ENCODE measurements at regions not wholly inside any gene's neighbourhood (a gene's known extent, or its start where the extent isn't known, plus 50 kb on each side); places are given as distances from the start of the nearest gene placed in this dataset.
"Not testable (repeated sequence)": the region's sequence is repeated elsewhere in the genome, so short reads cannot be mapped to it uniquely, and the experiment has no call there.

DNA sequence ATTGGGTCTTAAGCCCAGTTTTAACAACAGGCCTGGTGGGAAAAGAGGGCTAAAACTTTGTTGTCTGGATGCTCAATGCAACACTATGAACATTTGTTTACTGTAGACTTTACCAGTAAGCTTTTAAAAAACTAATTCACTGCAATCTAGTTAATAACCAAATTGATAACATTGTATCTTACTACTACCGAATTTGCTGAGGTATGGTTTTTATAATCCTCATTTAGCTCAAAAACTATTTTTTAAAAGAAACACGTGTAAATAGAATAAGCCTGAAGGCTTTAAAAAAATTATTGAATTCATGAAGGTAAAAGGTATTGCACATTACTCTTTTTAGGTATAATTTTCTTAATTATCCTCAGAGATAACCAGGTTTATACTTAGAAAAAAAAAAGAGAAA, 500.6 kb downstream of the RWDD3 start:
- Mint-ChIP-seq H3K27me3 (ENCODE audit: low read depth) (no peaks in the 10 kb centered on the region), H3K27ac (no peak overlapping the region), H3K9me3 (peaks cover 3% of the 10 kb centered on the region), H3K4me3 (no peak overlapping the region), H3K4me1 (ENCODE audit: low read depth) (no peaks in the 10 kb centered on the region), H3K36me3 (ENCODE audit: low read depth) (no peaks in the 10 kb centered on the region)
- DNase-seq = no peak
- intact Hi-C loops (cut with micrococcal nuclease) = no loop called here
- CTCF ChIA-PET = no interaction called here

DNA sequence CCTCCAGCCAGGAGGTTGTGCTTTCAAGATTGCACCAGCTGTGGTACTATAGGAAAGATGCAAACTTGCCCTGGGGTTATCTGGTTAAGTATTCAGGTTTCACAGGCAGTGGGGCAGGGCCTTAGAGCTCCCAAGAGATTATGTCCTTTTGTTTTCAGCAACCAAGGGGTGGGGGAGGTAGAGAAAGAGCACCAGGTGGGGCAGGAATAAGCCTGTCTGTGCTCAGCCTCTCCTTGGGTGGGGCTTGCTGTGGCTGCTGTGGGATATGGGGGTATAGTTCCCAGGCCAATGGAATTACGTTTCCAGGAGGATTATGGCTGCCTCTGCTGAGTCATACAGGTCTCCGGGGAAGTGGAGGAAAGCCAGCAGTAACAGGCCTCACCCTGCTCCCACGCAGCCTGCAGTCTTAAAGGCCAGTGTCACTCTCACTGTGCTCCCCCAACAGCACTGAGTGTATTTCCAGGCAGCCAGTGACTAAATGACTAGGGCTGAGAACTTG, 508.6 kb downstream of the RWDD3 start:
- no peak overlapping the region for H3K4me3 Mint-ChIP-seq
- no peak overlapping the region for H3K27ac Mint-ChIP-seq
- DNase-seq = no peak
- intact Hi-C loops (cut with micrococcal nuclease) = no loop called here
- H3K9me3 Mint-ChIP-seq = peaks cover 6% of the 10 kb centered on the region
- H3K4me1 Mint-ChIP-seq (ENCODE audit: low read depth) = no peaks in the 10 kb centered on the region
- CTCF ChIA-PET = no interaction called here
- H3K27me3 Mint-ChIP-seq (ENCODE audit: low read depth) = no peaks in the 10 kb centered on the region
- H3K36me3 Mint-ChIP-seq (ENCODE audit: low read depth) = no peaks in the 10 kb centered on the region

DNA sequence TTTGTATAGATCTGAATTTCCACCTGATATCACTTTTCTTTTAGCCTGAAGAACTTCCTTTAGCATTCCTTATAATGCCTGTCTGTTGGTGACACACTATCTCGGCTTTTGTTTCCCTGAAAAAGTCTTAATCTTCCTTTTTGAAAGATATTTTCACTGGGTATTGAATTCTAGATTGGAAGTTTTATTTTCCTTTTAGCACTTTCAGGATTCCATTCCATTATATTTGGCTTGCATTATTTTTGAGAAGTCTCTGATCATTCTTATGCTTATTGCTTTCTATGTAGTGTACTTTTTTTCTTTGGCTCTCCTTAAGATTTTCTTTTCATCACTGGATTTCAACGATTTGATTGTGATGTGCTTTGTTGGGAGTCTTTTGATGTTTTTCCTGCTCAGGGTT, 510.7 kb downstream of the RWDD3 start:
- DNase-seq = no peak
- Mint-ChIP-seq H3K4me3 (no peak overlapping the region), H3K9me3 (peaks cover 6% of the 10 kb centered on the region), H3K36me3 (ENCODE audit: low read depth) (no peaks in the 10 kb centered on the region), H3K4me1 (ENCODE audit: low read depth) (no peaks in the 10 kb centered on the region), H3K27ac (no peak overlapping the region), H3K27me3 (ENCODE audit: low read depth) (no peaks in the 10 kb centered on the region)
- CTCF ChIA-PET = no interaction called here
- intact Hi-C loops (cut with micrococcal nuclease) = no loop called here

DNA sequence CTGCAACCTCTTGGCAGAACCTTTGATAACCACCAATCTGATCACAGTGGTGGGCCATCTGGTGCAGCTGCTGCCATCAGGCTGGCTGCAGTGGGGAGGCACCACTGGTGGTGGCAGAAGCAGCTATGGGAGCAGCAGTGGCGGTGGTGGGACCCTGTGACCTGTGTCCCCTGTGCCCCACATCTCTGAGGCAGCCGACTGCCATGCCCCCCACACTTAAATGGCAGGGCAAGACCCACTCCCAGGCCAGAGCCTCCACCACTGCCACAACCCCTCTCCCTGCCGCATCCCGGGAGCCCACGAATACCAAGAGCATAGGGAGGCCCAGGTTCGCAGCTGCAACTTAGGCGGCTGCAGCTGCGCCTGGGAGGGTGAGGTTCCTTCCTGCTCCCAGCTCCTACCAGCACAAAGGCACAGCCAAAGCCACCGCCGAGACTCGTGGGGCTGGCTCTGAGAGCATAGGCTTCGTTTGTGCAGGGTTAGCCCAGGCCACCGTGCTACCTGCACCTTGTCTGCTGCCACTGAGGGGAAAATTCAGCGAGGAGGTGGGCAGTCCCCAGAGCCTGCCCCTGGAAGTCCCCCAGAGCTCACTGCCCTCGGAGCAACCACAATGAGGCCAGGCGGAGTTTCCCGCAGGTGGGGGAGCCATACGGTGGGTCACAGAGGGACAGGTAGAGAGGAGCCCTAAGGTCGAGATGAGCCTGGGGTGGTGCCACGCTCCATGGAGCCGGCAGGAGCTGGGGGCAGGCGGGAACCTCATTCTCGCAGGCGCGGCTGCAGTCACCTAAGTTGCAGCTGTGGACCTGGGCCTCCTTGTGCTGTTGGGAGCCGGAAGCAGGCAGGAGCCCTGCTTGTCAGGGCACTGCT, 518.7 kb downstream of the RWDD3 start:
- Mint-ChIP-seq H3K27me3 (ENCODE audit: low read depth) (no peaks in the 10 kb centered on the region), H3K4me1 (ENCODE audit: low read depth) (no peaks in the 10 kb centered on the region), H3K27ac (no peak overlapping the region), H3K9me3 (peaks cover 17% of the 10 kb centered on the region), H3K36me3 (ENCODE audit: low read depth) (no peaks in the 10 kb centered on the region), H3K4me3 (no peak overlapping the region)
- intact Hi-C loops (cut with micrococcal nuclease) = no loop called here
- DNase-seq = no peak
- CTCF ChIA-PET = no interaction called here

DNA sequence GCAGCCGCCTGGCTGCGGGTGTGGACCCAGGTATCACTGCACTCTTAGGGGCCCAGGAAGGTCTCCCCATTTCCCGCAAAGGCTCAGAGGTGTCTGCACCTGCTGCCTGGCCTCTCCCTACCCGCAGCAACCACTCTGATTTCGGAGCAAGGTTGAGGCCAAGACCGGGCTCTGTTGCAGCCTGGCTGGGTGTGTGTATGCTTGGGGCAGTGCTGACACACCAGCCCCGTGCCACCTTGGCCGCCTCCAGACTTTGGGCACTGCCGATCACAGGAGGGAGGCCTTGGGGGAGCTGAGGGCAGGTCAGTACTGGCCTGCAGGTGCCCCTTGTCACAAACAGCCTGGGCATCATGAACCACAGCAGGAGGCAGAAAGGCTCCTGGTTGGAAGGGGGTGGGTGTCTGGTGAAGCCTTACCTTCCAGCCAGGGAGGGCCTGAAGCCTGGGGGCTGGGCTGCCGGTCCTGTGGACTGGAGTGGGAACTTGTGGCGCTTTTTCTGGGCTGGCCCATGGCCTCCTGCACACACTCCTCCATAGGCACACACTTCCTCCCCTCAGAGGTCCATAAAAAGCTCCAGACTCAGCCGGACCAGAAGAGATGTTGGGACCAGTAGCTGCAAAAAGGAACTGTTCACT, 519.5 kb downstream of the RWDD3 start:
- H3K4me1 Mint-ChIP-seq (ENCODE audit: low read depth) = no peaks in the 10 kb centered on the region
- CTCF ChIA-PET = no interaction called here

DNA sequence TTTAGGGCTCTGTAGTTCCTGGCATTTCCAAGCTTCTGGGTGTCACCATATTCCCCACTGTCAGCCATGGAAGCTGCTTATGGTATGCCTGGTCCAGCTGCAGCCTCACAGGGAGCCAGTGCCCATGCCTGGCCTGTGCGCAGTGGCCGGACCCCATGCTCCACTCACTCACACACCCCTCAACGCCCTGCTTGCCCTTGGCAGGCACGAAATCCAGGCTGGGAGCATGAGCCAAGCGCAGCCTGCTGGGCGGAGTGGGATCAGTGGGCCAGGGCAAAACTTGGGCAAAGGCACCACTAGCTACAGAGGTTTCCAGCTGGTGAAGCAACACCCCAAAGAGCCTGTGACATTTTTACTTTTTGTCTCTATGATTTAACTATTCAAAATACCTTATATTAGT, 520.4 kb downstream of the RWDD3 start:
- intact Hi-C loops (cut with micrococcal nuclease) = no loop called here
- H3K27ac Mint-ChIP-seq = no peak overlapping the region
- H3K36me3 Mint-ChIP-seq (ENCODE audit: low read depth) = no peaks in the 10 kb centered on the region
- no peak overlapping the region for H3K4me3 Mint-ChIP-seq
- no peaks in the 10 kb centered on the region for H3K27me3 Mint-ChIP-seq (ENCODE audit: low read depth)
- CTCF ChIA-PET = no interaction called here
- no peak for DNase-seq
- no peaks in the 10 kb centered on the region for H3K4me1 Mint-ChIP-seq (ENCODE audit: low read depth)
- H3K9me3 Mint-ChIP-seq = peaks cover 18% of the 10 kb centered on the region

More for the DNA sequence above, 519.5 kb downstream of the RWDD3 start:
- Mint-ChIP-seq H3K27me3 (ENCODE audit: low read depth) (no peaks in the 10 kb centered on the region), H3K36me3 (ENCODE audit: low read depth) (no peaks in the 10 kb centered on the region), H3K9me3 (peaks cover 17% of the 10 kb centered on the region), H3K4me3 (no peak overlapping the region), H3K27ac (no peak overlapping the region)
- no peak for DNase-seq
- intact Hi-C loops (cut with micrococcal nuclease) = no loop called here

DNA sequence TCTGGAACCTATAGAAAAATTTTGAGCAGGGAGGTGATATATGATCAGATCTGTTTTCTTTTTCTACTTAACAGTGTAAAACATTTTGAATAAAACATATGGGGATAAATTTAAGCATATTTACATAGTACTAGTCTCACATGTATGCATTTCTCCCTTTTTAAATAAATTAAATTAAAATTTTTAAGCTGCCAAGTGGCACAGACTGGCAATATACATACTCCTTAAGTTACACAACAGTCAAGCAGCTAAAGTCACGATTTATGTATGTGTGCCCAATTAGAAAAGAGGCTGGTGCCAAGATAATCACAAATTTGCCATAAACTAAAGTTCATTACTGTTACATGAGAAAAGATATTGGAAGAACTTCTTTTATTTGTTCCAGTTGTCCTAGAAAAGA, 532.0 kb downstream of the RWDD3 start:
- Mint-ChIP-seq H3K27me3 (ENCODE audit: low read depth) (no peaks in the 10 kb centered on the region), H3K4me3 (no peak overlapping the region), H3K4me1 (ENCODE audit: low read depth) (no peaks in the 10 kb centered on the region), H3K9me3 (peaks cover 12% of the 10 kb centered on the region), H3K27ac (no peak overlapping the region), H3K36me3 (ENCODE audit: low read depth) (no peaks in the 10 kb centered on the region)
- no peak for DNase-seq
- intact Hi-C loops (cut with micrococcal nuclease) = no loop called here
- CTCF ChIA-PET = no interaction called here

DNA sequence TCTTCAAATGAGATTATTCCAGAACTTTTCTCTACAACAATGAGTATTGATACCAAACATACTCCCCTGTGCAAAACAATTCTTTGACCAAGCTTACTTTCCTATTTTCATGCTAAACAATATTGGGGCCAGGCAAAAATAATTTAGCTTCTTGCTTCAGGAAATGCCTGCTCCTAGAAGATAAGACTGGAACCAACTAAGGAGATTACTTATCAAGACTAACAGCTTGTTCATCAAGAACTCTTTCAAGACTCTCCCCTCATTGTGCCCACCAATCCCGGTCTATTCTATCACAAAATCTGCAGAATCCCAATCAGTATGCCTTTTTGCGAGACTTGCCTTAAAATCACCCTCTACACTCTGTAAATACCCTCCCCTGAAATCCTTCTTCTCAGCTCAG, 536.6 kb downstream of the RWDD3 start:
- peaks cover 9% of the 10 kb centered on the region for H3K9me3 Mint-ChIP-seq
- intact Hi-C loops (cut with micrococcal nuclease) = no loop called here
- no peaks in the 10 kb centered on the region for H3K27me3 Mint-ChIP-seq (ENCODE audit: low read depth)
- no peak overlapping the region for H3K27ac Mint-ChIP-seq
- H3K4me3 Mint-ChIP-seq = no peak overlapping the region
- CTCF ChIA-PET = interaction anchor here (0.6 kb wide), 1 partner anchor 13 kb away, joined by 3 read pairs; no protein-coding TSS in a partner anchor
- no peaks in the 10 kb centered on the region for H3K36me3 Mint-ChIP-seq (ENCODE audit: low read depth)
- no peak for DNase-seq
- H3K4me1 Mint-ChIP-seq (ENCODE audit: low read depth) = no peaks in the 10 kb centered on the region

DNA sequence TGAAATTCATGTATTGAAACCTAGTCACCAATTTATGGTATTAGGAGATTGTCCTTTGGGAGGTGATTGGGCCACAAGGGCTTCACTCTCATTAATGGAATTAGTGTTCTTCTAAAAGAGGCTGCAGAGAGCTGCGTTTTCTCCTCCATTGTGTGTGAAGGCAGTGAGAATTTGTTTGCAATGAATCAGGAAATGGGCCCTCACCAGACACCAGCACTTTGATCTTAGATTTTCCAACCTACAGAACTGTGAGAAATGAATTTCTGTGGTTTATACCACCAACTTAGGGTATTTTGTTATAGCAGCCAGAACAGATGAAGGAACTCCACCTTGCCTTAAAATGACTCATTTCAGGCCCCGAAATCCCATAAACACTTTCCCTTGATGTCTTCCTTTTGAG, 544.2 kb downstream of the RWDD3 start:
- Mint-ChIP-seq H3K9me3 (peaks cover 7% of the 10 kb centered on the region), H3K27ac (no peak overlapping the region), H3K27me3 (ENCODE audit: low read depth) (no peaks in the 10 kb centered on the region), H3K36me3 (ENCODE audit: low read depth) (no peaks in the 10 kb centered on the region), H3K4me3 (no peak overlapping the region), H3K4me1 (ENCODE audit: low read depth) (no peaks in the 10 kb centered on the region)
- CTCF ChIA-PET = no interaction called here
- no peak for DNase-seq
- intact Hi-C loops (cut with micrococcal nuclease) = no loop called here

DNA sequence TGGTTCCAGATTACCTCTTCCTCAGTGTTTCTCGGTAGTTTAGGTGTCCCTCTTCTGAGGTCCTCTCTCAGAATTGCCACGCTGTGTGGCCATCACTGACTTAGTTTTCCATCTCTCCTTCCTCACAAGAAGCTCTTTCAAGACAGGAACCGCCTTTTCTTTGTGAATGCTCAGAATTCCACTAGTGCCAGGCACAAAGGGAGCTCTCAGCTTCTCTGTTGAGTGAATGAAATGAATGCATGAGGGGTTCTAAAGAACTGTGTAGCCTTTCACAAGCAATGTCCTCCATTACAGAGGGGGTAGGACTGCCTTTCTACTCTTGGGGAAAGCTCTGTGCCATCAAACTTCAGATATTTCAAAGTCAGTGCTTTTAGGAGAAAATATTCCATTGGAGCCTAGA, 546.8 kb downstream of the RWDD3 start:
- intact Hi-C loops (cut with micrococcal nuclease) = no loop called here
- no peaks in the 10 kb centered on the region for H3K36me3 Mint-ChIP-seq (ENCODE audit: low read depth)
- no peak overlapping the region for H3K27ac Mint-ChIP-seq
- CTCF ChIA-PET = no interaction called here
- H3K4me3 Mint-ChIP-seq = no peak overlapping the region
- H3K9me3 Mint-ChIP-seq = peaks cover 2% of the 10 kb centered on the region
- no peaks in the 10 kb centered on the region for H3K4me1 Mint-ChIP-seq (ENCODE audit: low read depth)
- no peaks in the 10 kb centered on the region for H3K27me3 Mint-ChIP-seq (ENCODE audit: low read depth)
- DNase-seq = no peak

DNA sequence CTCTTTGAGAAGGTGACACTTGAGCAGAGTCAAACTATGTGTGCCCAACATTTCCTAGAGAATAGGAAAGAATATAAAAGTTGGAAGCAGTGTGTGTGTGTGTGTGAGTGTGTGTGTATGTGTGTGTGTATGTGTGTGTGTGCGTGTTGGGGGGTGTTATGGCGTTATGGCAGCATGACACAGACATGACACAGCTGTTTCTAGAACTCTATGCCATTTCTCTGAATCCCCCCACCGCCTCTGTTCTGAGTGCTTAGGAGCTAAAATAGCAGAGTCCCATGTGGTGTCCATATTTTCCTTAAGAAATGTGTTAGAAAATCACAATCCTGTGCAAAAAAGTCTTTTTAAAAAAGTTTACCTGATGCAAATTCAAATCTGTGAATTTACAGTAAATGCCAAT, 556.1 kb downstream of the RWDD3 start:
- intact Hi-C loops (cut with micrococcal nuclease) = no loop called here
- no peak overlapping the region for H3K4me3 Mint-ChIP-seq
- no peaks in the 10 kb centered on the region for H3K27me3 Mint-ChIP-seq (ENCODE audit: low read depth)
- CTCF ChIA-PET = no interaction called here
- H3K27ac Mint-ChIP-seq = no peak overlapping the region
- H3K9me3 Mint-ChIP-seq = peaks cover 4% of the 10 kb centered on the region
- no peak for DNase-seq
- H3K4me1 Mint-ChIP-seq (ENCODE audit: low read depth) = no peaks in the 10 kb centered on the region
- no peaks in the 10 kb centered on the region for H3K36me3 Mint-ChIP-seq (ENCODE audit: low read depth)

DNA sequence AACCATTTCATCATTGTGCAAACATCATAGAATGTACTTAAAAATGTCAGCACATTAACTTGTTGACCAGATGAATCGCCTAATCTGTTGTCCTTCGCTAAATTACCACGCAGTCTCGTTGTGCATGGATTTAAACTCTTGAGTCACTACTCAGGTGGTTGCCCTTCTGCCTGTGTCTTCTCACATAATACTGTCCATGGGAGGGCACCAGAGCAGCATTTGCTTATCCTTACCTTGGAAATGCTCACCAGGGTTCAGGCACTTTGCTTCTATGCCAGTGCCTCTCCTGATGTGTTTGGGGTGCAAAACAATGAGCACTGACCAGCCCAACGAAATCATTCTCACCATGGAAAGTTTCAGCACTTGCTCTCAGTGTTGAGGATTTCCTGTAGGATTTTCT, 559.9 kb downstream of the RWDD3 start:
- H3K4me3 Mint-ChIP-seq = no peak overlapping the region
- no peak overlapping the region for H3K27ac Mint-ChIP-seq
- CTCF ChIA-PET = no interaction called here
- H3K9me3 Mint-ChIP-seq = peaks cover 1% of the 10 kb centered on the region
- intact Hi-C loops (cut with micrococcal nuclease) = no loop called here
- no peaks in the 10 kb centered on the region for H3K36me3 Mint-ChIP-seq (ENCODE audit: low read depth)
- no peaks in the 10 kb centered on the region for H3K4me1 Mint-ChIP-seq (ENCODE audit: low read depth)
- no peak for DNase-seq
- no peaks in the 10 kb centered on the region for H3K27me3 Mint-ChIP-seq (ENCODE audit: low read depth)

DNA sequence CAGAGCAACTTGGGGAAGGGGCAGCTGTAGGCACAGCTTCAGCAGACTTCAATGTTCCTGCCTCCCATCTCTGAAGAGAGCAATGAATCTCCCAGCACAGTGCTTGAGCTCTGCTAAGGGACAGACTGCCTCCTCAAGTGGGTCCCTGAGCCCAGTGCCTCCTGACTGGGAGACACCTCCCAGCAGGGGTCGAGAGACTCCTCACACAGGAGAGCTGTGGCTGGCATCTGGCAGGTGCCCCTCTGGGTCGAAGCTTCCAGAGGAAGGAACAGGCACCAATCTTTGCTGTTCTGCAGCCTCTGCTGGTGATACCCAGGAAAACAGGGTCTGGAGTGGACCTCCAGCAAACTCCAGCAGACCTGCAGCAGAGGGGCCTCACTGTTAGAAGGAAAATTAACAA, 563.8 kb downstream of the RWDD3 start:
- H3K27ac Mint-ChIP-seq; DNase-seq; H3K9me3 Mint-ChIP-seq; H3K4me1 Mint-ChIP-seq (ENCODE audit: low read depth); H3K27me3 Mint-ChIP-seq (ENCODE audit: low read depth); CTCF ChIA-PET; H3K36me3 Mint-ChIP-seq (ENCODE audit: low read depth); H3K4me3 Mint-ChIP-seq; intact Hi-C loops (cut with micrococcal nuclease): not testable (repeated sequence)
